ENCODE measurements at regions not wholly inside any gene's neighbourhood (a gene's known extent, or its start where the extent isn't known, plus 50 kb on each side); places are given as distances from the start of the nearest gene placed in this dataset.

DNA sequence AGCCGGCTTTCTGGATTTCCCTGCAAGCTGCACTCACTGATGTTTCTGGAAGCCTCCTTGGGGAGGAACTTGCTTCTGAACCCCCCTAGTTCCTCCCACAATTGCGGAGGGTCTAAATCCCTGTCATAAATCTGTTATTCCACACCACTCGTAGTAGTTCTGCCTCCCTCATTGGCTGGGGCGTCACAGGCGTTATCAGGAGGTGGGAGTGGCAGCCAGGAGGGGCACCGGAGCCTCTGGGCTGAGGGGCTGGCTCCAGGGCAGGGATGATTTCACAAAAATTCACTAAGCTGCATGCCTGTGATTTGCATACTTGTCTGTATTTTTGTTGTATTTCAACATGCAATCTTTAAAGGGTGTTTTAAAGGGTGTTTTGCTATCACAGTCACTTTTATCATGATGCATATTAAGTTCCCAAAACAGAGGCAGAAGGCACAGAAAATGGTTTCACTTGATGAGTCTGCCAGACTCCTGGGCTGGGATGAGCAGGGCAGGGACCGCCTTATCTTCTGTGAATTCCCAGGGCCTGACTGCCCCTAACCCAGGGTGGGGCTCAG is 176.2 kb upstream of the FOXF1 start:
- Histone ChIP-seq H3K27me3 (ENCODE audit: control insufficient read depth, low read length) (no peaks in the 10 kb centered on the region), H3K9me3 (ENCODE audit: control insufficient read depth, insufficient read depth, low read length) (no peaks in the 10 kb centered on the region)

GRCh38 chr16:86335266-86336172 is 174.8 kb upstream of the FOXF1 start:
- no peaks in the 10 kb centered on the region for H3K79me2 ChIP-seq (ENCODE audit: control insufficient read depth, low read length)
- H3K9me3 ChIP-seq (ENCODE audit: control insufficient read depth, insufficient read depth, low read length) = no peaks in the 10 kb centered on the region
- H3K4me3 ChIP-seq (ENCODE audit: low read length) = no peak overlapping the region
- H3K9me2 ChIP-seq (replicated peaks; ENCODE audit: control insufficient read depth, low read length) = no peaks in the 10 kb centered on the region
- no peak overlapping the region for H3K27ac ChIP-seq (ENCODE audit: low read depth, low read length)
- no peaks in the 10 kb centered on the region for H4K20me1 ChIP-seq (ENCODE audit: control insufficient read depth, insufficient read depth, low read depth, low read length)
- no peak for TF ChIP-seq EZH2phosphoT487 (IDR thresholded peaks at IDR 0.05; ENCODE audit: borderline replicate concordance, low read length)
- TF ChIP-seq, protein P1, sequence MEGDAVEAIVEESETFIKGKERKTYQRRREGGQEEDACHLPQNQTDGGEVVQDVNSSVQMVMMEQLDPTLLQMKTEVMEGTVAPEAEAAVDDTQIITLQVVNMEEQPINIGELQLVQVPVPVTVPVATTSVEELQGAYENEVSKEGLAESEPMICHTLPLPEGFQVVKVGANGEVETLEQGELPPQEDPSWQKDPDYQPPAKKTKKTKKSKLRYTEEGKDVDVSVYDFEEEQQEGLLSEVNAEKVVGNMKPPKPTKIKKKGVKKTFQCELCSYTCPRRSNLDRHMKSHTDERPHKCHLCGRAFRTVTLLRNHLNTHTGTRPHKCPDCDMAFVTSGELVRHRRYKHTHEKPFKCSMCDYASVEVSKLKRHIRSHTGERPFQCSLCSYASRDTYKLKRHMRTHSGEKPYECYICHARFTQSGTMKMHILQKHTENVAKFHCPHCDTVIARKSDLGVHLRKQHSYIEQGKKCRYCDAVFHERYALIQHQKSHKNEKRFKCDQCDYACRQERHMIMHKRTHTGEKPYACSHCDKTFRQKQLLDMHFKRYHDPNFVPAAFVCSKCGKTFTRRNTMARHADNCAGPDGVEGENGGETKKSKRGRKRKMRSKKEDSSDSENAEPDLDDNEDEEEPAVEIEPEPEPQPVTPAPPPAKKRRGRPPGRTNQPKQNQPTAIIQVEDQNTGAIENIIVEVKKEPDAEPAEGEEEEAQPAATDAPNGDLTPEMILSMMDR (IDR thresholded peaks at IDR 0.05; ENCODE audit: low read depth, low read length, poor library complexity, severe bottlenecking) = no peak
- H3K4me1 ChIP-seq (ENCODE audit: control insufficient read depth, low read length) = no peaks in the 10 kb centered on the region
- H3K36me3 ChIP-seq (ENCODE audit: control insufficient read depth, low read length) = no peaks in the 10 kb centered on the region
- no peak overlapping the region for H3K4me2 ChIP-seq (ENCODE audit: low read length)
- no peaks in the 10 kb centered on the region for H3K27me3 ChIP-seq (ENCODE audit: control insufficient read depth, low read length)
- no peaks in the 10 kb centered on the region for H3F3A ChIP-seq (ENCODE audit: control insufficient read depth, insufficient read depth)

More for the DNA sequence above, 176.2 kb upstream of the FOXF1 start:
- no peak overlapping the region for H3K4me3 ChIP-seq (ENCODE audit: low read length)
- H3K4me1 ChIP-seq (ENCODE audit: control insufficient read depth, low read length) = no peaks in the 10 kb centered on the region
- no peaks in the 10 kb centered on the region for H3K36me3 ChIP-seq (ENCODE audit: control insufficient read depth, low read length)
- H3F3A ChIP-seq (ENCODE audit: control insufficient read depth, insufficient read depth) = no peaks in the 10 kb centered on the region
- H4K20me1 ChIP-seq (ENCODE audit: control insufficient read depth, insufficient read depth, low read depth, low read length) = no peaks in the 10 kb centered on the region
- TF ChIP-seq EZH2phosphoT487 (IDR thresholded peaks at IDR 0.05; ENCODE audit: borderline replicate concordance, low read length) = no peak
- TF ChIP-seq, protein P1 (IDR thresholded peaks at IDR 0.05; ENCODE audit: low read depth, low read length, poor library complexity, severe bottlenecking) = no peak
- H3K9me2 ChIP-seq (replicated peaks; ENCODE audit: control insufficient read depth, low read length) = no peaks in the 10 kb centered on the region
- no peak overlapping the region for H3K27ac ChIP-seq (ENCODE audit: low read depth, low read length)
- no peaks in the 10 kb centered on the region for H3K79me2 ChIP-seq (ENCODE audit: control insufficient read depth, low read length)
- no peak overlapping the region for H3K4me2 ChIP-seq (ENCODE audit: low read length)

DNA sequence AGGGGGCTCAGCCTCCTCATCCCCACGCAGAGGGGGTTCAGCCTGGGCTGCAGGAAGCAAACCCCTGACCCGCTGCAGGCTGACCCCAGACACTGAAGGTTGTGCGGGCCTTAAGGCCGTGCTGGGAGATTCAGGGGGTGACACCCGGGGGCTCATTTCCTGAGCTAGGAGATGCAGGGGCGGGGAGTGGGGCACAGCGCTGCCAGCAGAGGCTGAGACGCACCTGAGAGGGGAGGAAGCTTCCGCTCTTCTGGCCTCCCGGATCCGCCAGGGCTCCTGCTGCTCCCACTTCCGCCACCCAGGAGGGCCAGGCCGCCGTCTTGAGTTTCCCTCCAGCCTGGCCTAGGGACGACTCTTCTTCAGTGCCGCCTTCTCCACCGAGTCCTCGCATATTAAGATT is 173.2 kb upstream of the FOXF1 start:
- Histone ChIP-seq H3K9me2 (replicated peaks; ENCODE audit: control insufficient read depth, low read length) (no peaks in the 10 kb centered on the region), H3K79me2 (ENCODE audit: control insufficient read depth, low read length) (no peaks in the 10 kb centered on the region), H3K36me3 (ENCODE audit: control insufficient read depth, low read length) (no peaks in the 10 kb centered on the region), H3K4me2 (ENCODE audit: low read length) (no peak overlapping the region), H3F3A (ENCODE audit: control insufficient read depth, insufficient read depth) (no peaks in the 10 kb centered on the region), H3K9me3 (ENCODE audit: control insufficient read depth, insufficient read depth, low read length) (no peaks in the 10 kb centered on the region), H3K4me1 (ENCODE audit: control insufficient read depth, low read length) (no peaks in the 10 kb centered on the region), H3K27ac (ENCODE audit: low read depth, low read length) (no peak overlapping the region), H4K20me1 (ENCODE audit: control insufficient read depth, insufficient read depth, low read depth, low read length) (no peaks in the 10 kb centered on the region), H3K27me3 (ENCODE audit: control insufficient read depth, low read length) (no peaks in the 10 kb centered on the region), H3K4me3 (ENCODE audit: low read length) (no peak overlapping the region)
- no peak for TF ChIP-seq EZH2phosphoT487 (IDR thresholded peaks at IDR 0.05; ENCODE audit: borderline replicate concordance, low read length)
- TF ChIP-seq, protein P1 (IDR thresholded peaks at IDR 0.05; ENCODE audit: low read depth, low read length, poor library complexity, severe bottlenecking) = no peak

Data from DOHH2 (cell line).